HL-60 (cell line): ENCODE measurements at regions not wholly inside any gene's neighbourhood (a gene's known extent, or its start where the extent isn't known, plus 50 kb on each side); places are given as distances from the start of the nearest gene placed in this dataset.

Experiments used
- DNase-seq, 2 experiments: peaks; one replicate each; pipeline ENCODE4 v3.0.0-alpha.2; 2010 to 2020; ENCODE audit warnings: low read depth in 1 of 2, low spot score in 1 of 2
- H3K27ac ChIP-seq: fragments of 250-450 bp; sonication (Bioruptor Pico); replicated peaks from 2 replicates; pipeline ENCODE4 v1.5.1; 2020; ENCODE audit warnings: mild to moderate bottlenecking, moderate library complexity
- H3K27me3 ChIP-seq: fragments of 250-450 bp; sonication (Bioruptor Pico); 2 replicates; pipeline ENCODE4 v1.5.1; 2021; ENCODE audit warnings: mild to moderate bottlenecking, moderate library complexity; ENCODE audit not compliant: insufficient read depth, poor library complexity, severe bottlenecking
- H3K4me3 ChIP-seq: replicated peaks from 2 replicates; pipeline ENCODE4 v1.5.1; 2011; ENCODE audit warnings: mild to moderate bottlenecking, control low read depth, low read length; ENCODE audit not compliant: insufficient read depth
- GABPA ChIP-seq: IDR thresholded peaks from 2 replicates; pipeline ENCODE4 v1.6.1; 2012; ENCODE audit warnings: low read depth
- POLR2AphosphoS5 ChIP-seq: IDR thresholded peaks from 2 replicates; pipeline ENCODE4 v1.6.1; 2012; ENCODE audit warnings: low read depth
- SPI1 ChIP-seq: IDR thresholded peaks from 2 replicates; pipeline ENCODE4 v1.6.1; 2012; ENCODE audit warnings: low read depth, mild to moderate bottlenecking, borderline replicate concordance
- TF ChIP-seq, protein P1 (sequence below): IDR thresholded peaks from 2 replicates; pipeline ENCODE4 v1.6.1; 2012; ENCODE audit warnings: low read depth; ENCODE audit not compliant: insufficient replicate concordance
- TF ChIP-seq, protein P2 (sequence below): IDR thresholded peaks from one replicate; pipeline ENCODE4 v1.5.1; 2011; ENCODE audit warnings: low read length, control low read depth, inconsistent platforms; ENCODE audit not compliant: insufficient read depth

DNA sequence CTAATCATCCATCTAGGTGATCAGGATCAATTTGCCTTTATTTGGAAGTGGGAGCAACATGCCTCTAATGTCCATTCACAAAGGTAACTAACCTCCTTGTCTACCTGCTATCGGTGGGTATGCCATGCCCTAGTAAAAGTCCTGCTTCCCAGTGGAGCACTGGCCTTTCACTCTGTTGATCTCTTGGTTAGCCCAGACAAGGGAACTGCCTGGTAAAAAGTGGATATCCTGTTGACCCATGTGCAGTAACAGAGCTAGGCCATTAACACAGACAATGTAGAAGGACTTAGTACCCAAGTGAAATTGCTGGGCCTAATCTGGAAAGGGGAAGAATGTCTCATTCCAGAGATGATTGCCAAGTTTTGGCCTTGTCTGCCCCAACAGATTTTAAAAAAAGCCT is 171.5 kb upstream of the CSNK1A1L start:
- no peak overlapping the region for H3K27ac ChIP-seq
- H3K4me3 ChIP-seq = no peak overlapping the region
- no peak for DNase-seq
- TF ChIP-seq, protein P1, sequence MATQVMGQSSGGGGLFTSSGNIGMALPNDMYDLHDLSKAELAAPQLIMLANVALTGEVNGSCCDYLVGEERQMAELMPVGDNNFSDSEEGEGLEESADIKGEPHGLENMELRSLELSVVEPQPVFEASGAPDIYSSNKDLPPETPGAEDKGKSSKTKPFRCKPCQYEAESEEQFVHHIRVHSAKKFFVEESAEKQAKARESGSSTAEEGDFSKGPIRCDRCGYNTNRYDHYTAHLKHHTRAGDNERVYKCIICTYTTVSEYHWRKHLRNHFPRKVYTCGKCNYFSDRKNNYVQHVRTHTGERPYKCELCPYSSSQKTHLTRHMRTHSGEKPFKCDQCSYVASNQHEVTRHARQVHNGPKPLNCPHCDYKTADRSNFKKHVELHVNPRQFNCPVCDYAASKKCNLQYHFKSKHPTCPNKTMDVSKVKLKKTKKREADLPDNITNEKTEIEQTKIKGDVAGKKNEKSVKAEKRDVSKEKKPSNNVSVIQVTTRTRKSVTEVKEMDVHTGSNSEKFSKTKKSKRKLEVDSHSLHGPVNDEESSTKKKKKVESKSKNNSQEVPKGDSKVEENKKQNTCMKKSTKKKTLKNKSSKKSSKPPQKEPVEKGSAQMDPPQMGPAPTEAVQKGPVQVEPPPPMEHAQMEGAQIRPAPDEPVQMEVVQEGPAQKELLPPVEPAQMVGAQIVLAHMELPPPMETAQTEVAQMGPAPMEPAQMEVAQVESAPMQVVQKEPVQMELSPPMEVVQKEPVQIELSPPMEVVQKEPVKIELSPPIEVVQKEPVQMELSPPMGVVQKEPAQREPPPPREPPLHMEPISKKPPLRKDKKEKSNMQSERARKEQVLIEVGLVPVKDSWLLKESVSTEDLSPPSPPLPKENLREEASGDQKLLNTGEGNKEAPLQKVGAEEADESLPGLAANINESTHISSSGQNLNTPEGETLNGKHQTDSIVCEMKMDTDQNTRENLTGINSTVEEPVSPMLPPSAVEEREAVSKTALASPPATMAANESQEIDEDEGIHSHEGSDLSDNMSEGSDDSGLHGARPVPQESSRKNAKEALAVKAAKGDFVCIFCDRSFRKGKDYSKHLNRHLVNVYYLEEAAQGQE = no peak
- no peaks in the 10 kb centered on the region for H3K27me3 ChIP-seq

DNA sequence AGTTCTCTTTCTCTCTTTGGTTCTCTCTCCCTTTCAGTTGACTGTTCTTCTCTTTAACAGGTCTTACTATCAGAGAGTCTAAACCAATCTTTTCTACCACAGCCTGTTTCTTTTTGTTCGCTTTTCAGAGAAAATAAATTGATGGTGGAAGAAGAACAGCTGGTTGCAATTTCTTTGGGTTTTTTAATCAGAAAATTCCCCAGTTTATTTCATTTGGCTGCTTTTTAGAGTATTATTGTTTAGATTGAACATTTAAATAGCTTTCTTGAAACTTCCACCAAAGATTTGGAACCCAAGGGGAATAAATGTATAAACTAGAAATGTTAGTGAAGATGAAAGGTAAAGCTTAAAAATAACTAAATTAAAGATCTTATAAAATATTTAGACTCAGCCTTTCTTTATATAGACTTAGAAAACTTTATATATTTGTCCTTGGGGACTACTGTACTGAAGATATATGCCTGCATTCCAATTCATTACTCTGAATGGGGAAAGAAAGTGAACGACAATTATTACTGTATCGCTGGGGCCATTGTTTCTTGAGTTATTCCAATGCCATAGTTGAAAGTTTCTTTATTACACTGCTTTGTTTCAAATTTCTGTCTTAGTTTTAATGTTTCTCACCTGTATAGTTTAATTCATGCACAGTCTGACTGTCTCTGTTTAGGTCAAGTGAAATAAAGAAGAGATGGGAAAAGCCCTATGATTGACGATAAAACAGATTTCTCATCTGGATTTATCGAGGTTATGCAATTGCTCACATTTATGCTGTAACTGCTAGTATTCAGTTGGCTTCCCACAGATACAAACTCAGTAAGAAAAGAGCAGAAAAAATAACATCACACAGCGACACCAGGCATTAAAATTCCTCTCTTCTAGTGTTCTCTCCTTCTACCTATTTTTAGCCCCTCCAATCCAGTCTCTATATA is 169.4 kb upstream of the CSNK1A1L start:
- Histone ChIP-seq H3K27me3 (no peaks in the 10 kb centered on the region), H3K27ac (no peak overlapping the region), H3K4me3 (no peak overlapping the region)
- DNase-seq = no peak
- TF ChIP-seq GABPA = no peak
- no peak for TF ChIP-seq POLR2AphosphoS5
- TF ChIP-seq, protein P1 = no peak
- no peak for TF ChIP-seq SPI1
- TF ChIP-seq, protein P2, sequence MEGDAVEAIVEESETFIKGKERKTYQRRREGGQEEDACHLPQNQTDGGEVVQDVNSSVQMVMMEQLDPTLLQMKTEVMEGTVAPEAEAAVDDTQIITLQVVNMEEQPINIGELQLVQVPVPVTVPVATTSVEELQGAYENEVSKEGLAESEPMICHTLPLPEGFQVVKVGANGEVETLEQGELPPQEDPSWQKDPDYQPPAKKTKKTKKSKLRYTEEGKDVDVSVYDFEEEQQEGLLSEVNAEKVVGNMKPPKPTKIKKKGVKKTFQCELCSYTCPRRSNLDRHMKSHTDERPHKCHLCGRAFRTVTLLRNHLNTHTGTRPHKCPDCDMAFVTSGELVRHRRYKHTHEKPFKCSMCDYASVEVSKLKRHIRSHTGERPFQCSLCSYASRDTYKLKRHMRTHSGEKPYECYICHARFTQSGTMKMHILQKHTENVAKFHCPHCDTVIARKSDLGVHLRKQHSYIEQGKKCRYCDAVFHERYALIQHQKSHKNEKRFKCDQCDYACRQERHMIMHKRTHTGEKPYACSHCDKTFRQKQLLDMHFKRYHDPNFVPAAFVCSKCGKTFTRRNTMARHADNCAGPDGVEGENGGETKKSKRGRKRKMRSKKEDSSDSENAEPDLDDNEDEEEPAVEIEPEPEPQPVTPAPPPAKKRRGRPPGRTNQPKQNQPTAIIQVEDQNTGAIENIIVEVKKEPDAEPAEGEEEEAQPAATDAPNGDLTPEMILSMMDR = no peak

DNA sequence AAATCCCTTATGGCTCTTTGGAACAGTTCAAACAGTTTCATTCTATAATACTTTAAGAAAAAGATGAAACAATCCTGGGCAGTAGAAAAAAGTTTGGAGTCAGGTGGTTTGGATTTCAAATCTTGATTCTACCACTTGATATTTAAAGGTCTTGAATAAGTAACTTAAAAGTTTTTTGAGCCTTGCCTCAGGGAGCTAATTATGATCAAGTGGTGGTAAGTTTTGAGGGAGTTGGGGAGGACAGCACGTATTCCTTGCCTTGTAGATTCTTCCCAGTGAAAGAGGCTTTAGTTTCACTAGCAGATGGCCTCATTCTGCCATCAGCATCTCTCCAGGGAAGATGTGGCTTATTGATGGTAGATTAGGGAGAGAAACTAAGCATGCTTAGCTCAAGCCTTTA is 168.4 kb upstream of the CSNK1A1L start:
- Histone ChIP-seq H3K4me3 (no peak overlapping the region), H3K27me3 (no peaks in the 10 kb centered on the region), H3K27ac (no peak overlapping the region)
- TF ChIP-seq GABPA (no peak), SPI1 (no peak), POLR2AphosphoS5 (no peak)
- TF ChIP-seq, protein P2 = no peak
- TF ChIP-seq, protein P1 = no peak
- DNase-seq = no peak
